ENCODE measurements at regions not wholly inside any gene's neighbourhood (a gene's known extent, or its start where the extent isn't known, plus 50 kb on each side); places are given as distances from the start of the nearest gene placed in this dataset.

- TF ChIP-seq, protein P1, sequence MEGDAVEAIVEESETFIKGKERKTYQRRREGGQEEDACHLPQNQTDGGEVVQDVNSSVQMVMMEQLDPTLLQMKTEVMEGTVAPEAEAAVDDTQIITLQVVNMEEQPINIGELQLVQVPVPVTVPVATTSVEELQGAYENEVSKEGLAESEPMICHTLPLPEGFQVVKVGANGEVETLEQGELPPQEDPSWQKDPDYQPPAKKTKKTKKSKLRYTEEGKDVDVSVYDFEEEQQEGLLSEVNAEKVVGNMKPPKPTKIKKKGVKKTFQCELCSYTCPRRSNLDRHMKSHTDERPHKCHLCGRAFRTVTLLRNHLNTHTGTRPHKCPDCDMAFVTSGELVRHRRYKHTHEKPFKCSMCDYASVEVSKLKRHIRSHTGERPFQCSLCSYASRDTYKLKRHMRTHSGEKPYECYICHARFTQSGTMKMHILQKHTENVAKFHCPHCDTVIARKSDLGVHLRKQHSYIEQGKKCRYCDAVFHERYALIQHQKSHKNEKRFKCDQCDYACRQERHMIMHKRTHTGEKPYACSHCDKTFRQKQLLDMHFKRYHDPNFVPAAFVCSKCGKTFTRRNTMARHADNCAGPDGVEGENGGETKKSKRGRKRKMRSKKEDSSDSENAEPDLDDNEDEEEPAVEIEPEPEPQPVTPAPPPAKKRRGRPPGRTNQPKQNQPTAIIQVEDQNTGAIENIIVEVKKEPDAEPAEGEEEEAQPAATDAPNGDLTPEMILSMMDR (IDR thresholded peaks at IDR 0.05), result no peak
- TF ChIP-seq POLR2A (IDR thresholded peaks at IDR 0.05), result no peak
Measured at GRCh38 chr1:219085082-219085481, 88.6 kb upstream of the LYPLAL1 start.

Data from uterus (tissue), 2 donors.